ENCODE measurements at regions not wholly inside any gene's neighbourhood (a gene's known extent, or its start where the extent isn't known, plus 50 kb on each side); places are given as distances from the start of the nearest gene placed in this dataset.

- no peak for TF ChIP-seq YBX1 (IDR thresholded peaks at IDR 0.05)
- no peak for TF ChIP-seq POLR2A (IDR thresholded peaks at IDR 0.05; ENCODE audit: low read depth, low read length)
- TF ChIP-seq GABPA (IDR thresholded peaks at IDR 0.05; ENCODE audit: low read depth): no peak
- no peak for TF ChIP-seq RCOR1 (conservative IDR thresholded peaks at IDR 0.05; ENCODE audit: low read depth, low read length)
- no peak for TF ChIP-seq CTCF (IDR thresholded peaks at IDR 0.05 in 2 of 3, conservative IDR thresholded peaks at IDR 0.05 in 1 of 3; ENCODE audit: control insufficient read depth in 2 of 3, extremely low read depth in 1 of 3, insufficient read depth in 1 of 3, low read depth in 3 of 3, low read length in 3 of 3)
- TF ChIP-seq HDGF (IDR thresholded peaks at IDR 0.05): no peak
- TF ChIP-seq MEF2A (IDR thresholded peaks at IDR 0.05; ENCODE audit: insufficient read depth, low read depth, low read length): no peak
- TF ChIP-seq ZNF24 (IDR thresholded peaks at IDR 0.05): no peak
- TF ChIP-seq BRCA1 (IDR thresholded peaks at IDR 0.05; ENCODE audit: low read depth, low read length): no peak
- no peak for TF ChIP-seq TAF1 (IDR thresholded peaks at IDR 0.05; ENCODE audit: borderline replicate concordance, low read depth, low read length)
- TF ChIP-seq, protein P1, sequence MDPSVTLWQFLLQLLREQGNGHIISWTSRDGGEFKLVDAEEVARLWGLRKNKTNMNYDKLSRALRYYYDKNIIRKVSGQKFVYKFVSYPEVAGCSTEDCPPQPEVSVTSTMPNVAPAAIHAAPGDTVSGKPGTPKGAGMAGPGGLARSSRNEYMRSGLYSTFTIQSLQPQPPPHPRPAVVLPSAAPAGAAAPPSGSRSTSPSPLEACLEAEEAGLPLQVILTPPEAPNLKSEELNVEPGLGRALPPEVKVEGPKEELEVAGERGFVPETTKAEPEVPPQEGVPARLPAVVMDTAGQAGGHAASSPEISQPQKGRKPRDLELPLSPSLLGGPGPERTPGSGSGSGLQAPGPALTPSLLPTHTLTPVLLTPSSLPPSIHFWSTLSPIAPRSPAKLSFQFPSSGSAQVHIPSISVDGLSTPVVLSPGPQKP (IDR thresholded peaks at IDR 0.05; ENCODE audit: low read depth, low read length): no peak
- TF ChIP-seq HDAC2 (IDR thresholded peaks at IDR 0.05): no peak
- TF ChIP-seq, protein P2, sequence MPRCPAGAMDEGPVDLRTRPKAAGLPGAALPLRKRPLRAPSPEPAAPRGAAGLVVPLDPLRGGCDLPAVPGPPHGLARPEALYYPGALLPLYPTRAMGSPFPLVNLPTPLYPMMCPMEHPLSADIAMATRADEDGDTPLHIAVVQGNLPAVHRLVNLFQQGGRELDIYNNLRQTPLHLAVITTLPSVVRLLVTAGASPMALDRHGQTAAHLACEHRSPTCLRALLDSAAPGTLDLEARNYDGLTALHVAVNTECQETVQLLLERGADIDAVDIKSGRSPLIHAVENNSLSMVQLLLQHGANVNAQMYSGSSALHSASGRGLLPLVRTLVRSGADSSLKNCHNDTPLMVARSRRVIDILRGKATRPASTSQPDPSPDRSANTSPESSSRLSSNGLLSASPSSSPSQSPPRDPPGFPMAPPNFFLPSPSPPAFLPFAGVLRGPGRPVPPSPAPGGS (IDR thresholded peaks at IDR 0.05; ENCODE audit: borderline replicate concordance, insufficient read depth, low read depth, low read length, poor library complexity, severe bottlenecking): no peak
- no peak for TF ChIP-seq EZH2 (IDR thresholded peaks at IDR 0.05; ENCODE audit: borderline replicate concordance, control insufficient read depth, low read depth, low read length)
Observed at GRCh38 chr20:10747019-10747418, 73.2 kb upstream of the JAG1 start.

Data from GM12878 (cell line).